WTC11 (cell line): ENCODE measurements at regions not wholly inside any gene's neighbourhood (a gene's known extent, or its start where the extent isn't known, plus 50 kb on each side); places are given as distances from the start of the nearest gene placed in this dataset.
"Not testable (repeated sequence)": the region's sequence is repeated elsewhere in the genome, so short reads cannot be mapped to it uniquely, and the experiment has no call there.

Experiments used
- ATAC-seq: fragments of 200-7000 bp; cut with Tn5 transposase; 2 replicates; pipeline ENCODE4 v1.10.0; 2021; ENCODE audit warnings: mild to moderate bottlenecking, moderate library complexity
- CTCF ChIA-PET: fragments of 300-600 bp; sonication (Branson Sonifier 250); formaldehyde crosslinking; loops from one replicate; lab custom pipeline; 2021; ENCODE audit warnings: antibody characterized with exemption; lab: Charles Lee
- POLR2A ChIA-PET: fragments of 350-600 bp; sonication (Branson Sonifier 250); formaldehyde crosslinking; loops from one replicate; lab custom pipeline; 2021; ENCODE audit warnings: antibody characterized with exemption; lab: Charles Lee
- DNase-seq: peaks from one replicate; pipeline ENCODE4 v3.0.0; 2021; ENCODE audit warnings: low spot score
- H3K27ac Mint-ChIP-seq: 2 replicates; pipeline ENCODE4 v1.8.0; 2021; ENCODE audit warnings: mixed read lengths
- H3K27me3 Mint-ChIP-seq: 2 replicates; pipeline ENCODE4 v1.8.0; 2021; ENCODE audit warnings: low read depth, mild to moderate bottlenecking, moderate library complexity, mixed read lengths
- H3K36me3 Mint-ChIP-seq: 2 replicates; pipeline ENCODE4 v1.8.0; 2021; ENCODE audit warnings: mixed read lengths
- H3K4me1 Mint-ChIP-seq: 2 replicates; pipeline ENCODE4 v1.8.0; 2022; ENCODE audit warnings: mixed read lengths
- H3K4me3 Mint-ChIP-seq: 2 replicates; pipeline ENCODE4 v1.8.0; 2021; ENCODE audit warnings: mild to moderate bottlenecking, moderate library complexity, mixed read lengths
- H3K9me3 Mint-ChIP-seq: 2 replicates; pipeline ENCODE4 v1.8.0; 2021; ENCODE audit warnings: mixed read lengths
- E2F1 ChIP-seq: sonication (generic); formaldehyde crosslinking; IDR thresholded peaks from 2 replicates; pipeline ENCODE4 v1.8.0; 2022; ENCODE audit warnings: mild to moderate bottlenecking, missing genetic modification reagents
- FOXP4 ChIP-seq: sonication (generic); formaldehyde crosslinking; IDR thresholded peaks from 2 replicates; pipeline ENCODE4 v1.8.0; 2022; ENCODE audit warnings: mild to moderate bottlenecking, missing genetic modification reagents
- GTF2I ChIP-seq: fragments of 250-450 bp; sonication (Bioruptor Pico); conservative IDR thresholded peaks from 2 replicates; pipeline ENCODE4 v1.4.0; 2021; ENCODE audit warnings: mild to moderate bottlenecking
- MXD4 ChIP-seq: fragments of 250-450 bp; sonication (Bioruptor Pico); IDR thresholded peaks from 2 replicates; pipeline ENCODE4 v1.8.0; 2021; ENCODE audit warnings: mild to moderate bottlenecking, moderate library complexity, borderline replicate concordance
- NFATC4 ChIP-seq: fragments of 250-450 bp; sonication (Bioruptor Pico); IDR thresholded peaks from 2 replicates; pipeline ENCODE4 v1.9.0; 2021; ENCODE audit warnings: mild to moderate bottlenecking
- NR1H2 ChIP-seq: sonication (generic); formaldehyde crosslinking; IDR thresholded peaks from 2 replicates; pipeline ENCODE4 v1.9.0; 2021; ENCODE audit warnings: mild to moderate bottlenecking, moderate library complexity, missing genetic modification reagents
- OVOL2 ChIP-seq: fragments of 250-450 bp; sonication (Bioruptor Pico); IDR thresholded peaks from 2 replicates; pipeline ENCODE4 v1.9.0; 2021; ENCODE audit warnings: mild to moderate bottlenecking, borderline replicate concordance
- TEAD4 ChIP-seq: sonication (generic); formaldehyde crosslinking; IDR thresholded peaks from 2 replicates; pipeline ENCODE4 v1.8.0; 2022; ENCODE audit warnings: mild to moderate bottlenecking, missing genetic modification reagents
- USF2 ChIP-seq: sonication (generic); formaldehyde crosslinking; IDR thresholded peaks from 2 replicates; pipeline ENCODE4 v1.8.1; 2023; ENCODE audit warnings: mild to moderate bottlenecking, missing genetic modification reagents, moderate library complexity
- ZNF219 ChIP-seq: sonication (generic); formaldehyde crosslinking; IDR thresholded peaks from 2 replicates; pipeline ENCODE4 v1.8.0; 2023; ENCODE audit warnings: missing genetic modification reagents, mild to moderate bottlenecking, borderline replicate concordance
- ZNF232 ChIP-seq: sonication (generic); formaldehyde crosslinking; IDR thresholded peaks from 2 replicates; pipeline ENCODE4 v1.8.0; 2022; ENCODE audit warnings: mild to moderate bottlenecking, missing genetic modification reagents
- ZNF263 ChIP-seq: sonication (generic); formaldehyde crosslinking; IDR thresholded peaks from 2 replicates; pipeline ENCODE4 v1.8.1; 2022; ENCODE audit warnings: low read depth, mild to moderate bottlenecking, moderate library complexity, missing genetic modification reagents
- ZNF396 ChIP-seq: fragments of 250-450 bp; sonication (Bioruptor Pico); IDR thresholded peaks from 2 replicates; pipeline ENCODE4 v1.8.0; 2021; ENCODE audit warnings: mild to moderate bottlenecking, moderate library complexity, borderline replicate concordance
- ZNF425 ChIP-seq: fragments of 250-450 bp; sonication (Bioruptor Pico); conservative IDR thresholded peaks from 2 replicates; pipeline ENCODE4 v1.9.0; 2021; ENCODE audit warnings: mild to moderate bottlenecking
- ZNF512 ChIP-seq: sonication (generic); formaldehyde crosslinking; IDR thresholded peaks from 2 replicates; pipeline ENCODE4 v1.8.1; 2022; ENCODE audit warnings: missing genetic modification reagents, borderline replicate concordance
- ZNF532 ChIP-seq: fragments of 250-450 bp; sonication (Bioruptor Pico); IDR thresholded peaks from 2 replicates; pipeline ENCODE4 v1.9.0; 2021; ENCODE audit warnings: mild to moderate bottlenecking, borderline replicate concordance

GRCh38 chr13:31598990-31599389, 140.3 kb upstream of the RXFP2 start (continued):
- TF ChIP-seq ZNF512 (CRISPR knock-in tag) (no peak), E2F1 (no peak), USF2 (no peak)

GRCh38 chr13:31605076-31605860, 134.1 kb upstream of the RXFP2 start:
- Mint-ChIP-seq H3K9me3 (peaks cover 10% of the 10 kb centered on the region; the same call in 1 of the 2 replicates), H3K4me3 (no peak overlapping the region), H3K27ac (no peak overlapping the region), H3K27me3 (no peaks in the 10 kb centered on the region), H3K4me1 (peaks cover 30% of the 10 kb centered on the region), H3K36me3 (peaks cover 2% of the 10 kb centered on the region; the same call in 1 of the 2 replicates)
- no peak for ATAC-seq
- POLR2A ChIA-PET: no interaction called here
- TF ChIP-seq ZNF532 (CRISPR knock-in tag) (no peak), NR1H2 (CRISPR knock-in tag) (no peak), TEAD4 (CRISPR knock-in tag) (no peak), MXD4 (CRISPR knock-in tag) (no peak), GTF2I (CRISPR knock-in tag) (no peak), FOXP4 (no peak), OVOL2 (no peak), ZNF263 (no peak), E2F1 (no peak), ZNF232 (CRISPR knock-in tag) (no peak), ZNF219 (CRISPR knock-in tag) (no peak), NFATC4 (no peak), ZNF425 (CRISPR knock-in tag) (no peak), ZNF396 (no peak)
- no peak for DNase-seq
- CTCF ChIA-PET: no interaction called here

- H3K4me3 Mint-ChIP-seq, H3K9me3 Mint-ChIP-seq, POLR2A ChIA-PET, CTCF ChIA-PET, H3K27me3 Mint-ChIP-seq, H3K36me3 Mint-ChIP-seq, ATAC-seq, DNase-seq: not testable (repeated sequence)
- Mint-ChIP-seq H3K4me1 (peaks cover 26% of the 10 kb centered on the region), H3K27ac (peak overlapping the region; percentile 47)
Measured at GRCh38 chr13:31607531-31607930, 131.8 kb upstream of the RXFP2 start.

GRCh38 chr13:31608780-31609179, 130.5 kb upstream of the RXFP2 start:
- DNase-seq, H3K4me3 Mint-ChIP-seq, H3K27ac Mint-ChIP-seq, POLR2A ChIA-PET, H3K36me3 Mint-ChIP-seq, ATAC-seq, H3K27me3 Mint-ChIP-seq, CTCF ChIA-PET: not testable (repeated sequence)
- H3K9me3 Mint-ChIP-seq: peaks cover 15% of the 10 kb centered on the region
- H3K4me1 Mint-ChIP-seq: peaks cover 26% of the 10 kb centered on the region
